Endometrium (tissue), 2 donors: ENCODE measurements at regions not wholly inside any gene's neighbourhood (a gene's known extent, or its start where the extent isn't known, plus 50 kb on each side); places are given as distances from the start of the nearest gene placed in this dataset.
A peak's percentile ranks its signal among the peaks of the same experiment; 100 is the strongest.

ENCODE experiments used
- FAIRE-seq: peaks from 2 replicates; lab custom pipeline; 2012; peaks lifted over from hg19 to GRCh38; lab: Jason Lieb, UNC
- donor health status: control.
- donor health status: control.

DNA sequence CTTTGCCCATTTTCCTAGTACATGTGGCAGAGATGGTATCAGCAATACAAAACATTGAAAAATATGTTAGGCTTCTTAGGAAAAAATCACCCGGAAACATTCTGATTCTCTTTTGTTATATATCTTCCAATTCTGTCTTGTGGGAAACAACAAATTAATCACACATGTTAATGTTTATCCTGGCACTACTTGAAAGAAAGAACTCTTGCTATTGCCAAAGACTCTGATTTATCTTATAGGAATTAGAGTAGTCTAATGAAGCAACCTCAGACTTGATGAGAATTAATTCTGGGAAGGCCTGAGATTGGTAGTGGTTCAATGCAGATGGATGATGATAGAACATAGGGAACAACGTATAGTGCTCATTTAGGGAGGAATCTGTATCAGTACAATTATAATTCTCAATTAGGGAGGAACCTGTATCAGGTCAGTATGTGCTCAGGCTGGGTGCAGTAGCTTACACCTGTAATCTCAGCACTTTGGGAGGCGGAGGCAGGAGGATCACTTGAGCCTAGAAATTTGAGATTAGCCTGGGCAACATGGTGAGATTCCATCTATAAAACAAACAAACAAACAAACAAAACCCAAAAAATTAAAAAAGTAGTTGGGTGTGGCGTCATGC, 50.7 kb downstream of the TAS2R16 start:
- peak; percentile 23 for FAIRE-seq

GRCh38 chr7:122942765-122943164, 52.7 kb downstream of the TAS2R16 start:
- no peak for FAIRE-seq

DNA sequence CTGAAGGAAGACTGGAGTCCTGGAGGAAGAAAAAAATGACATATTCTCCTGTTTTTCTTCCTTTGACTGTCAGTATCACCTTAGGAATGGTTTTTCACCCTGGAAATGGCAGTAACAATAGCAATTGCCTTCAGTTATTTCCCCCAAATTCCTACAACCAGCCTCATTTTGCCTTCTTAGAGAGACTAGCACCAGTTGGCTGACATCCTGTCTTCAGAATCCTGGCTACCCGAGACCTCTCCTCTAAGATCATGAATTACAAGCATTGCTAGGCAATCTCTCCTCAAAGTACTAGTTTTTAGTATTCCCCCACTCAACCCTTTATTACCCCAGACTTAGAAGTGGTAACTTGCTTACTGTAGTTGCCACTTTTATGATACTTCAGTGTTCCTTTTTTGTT, 53.4 kb downstream of the TAS2R16 start:
- no peak for FAIRE-seq
